MM.1S (cell line): ENCODE measurements at regions not wholly inside any gene's neighbourhood (a gene's known extent, or its start where the extent isn't known, plus 50 kb on each side); places are given as distances from the start of the nearest gene placed in this dataset.

Experiments used
- DNase-seq: peaks from one replicate; pipeline ENCODE4 v3.0.0-alpha.2; 2015
- H2AFZ ChIP-seq: fragments of 300-600 bp; sonication (generic); 2 replicates; pipeline ENCODE4 v1.6.0; 2016; ENCODE audit warnings: antibody characterized with exemption, low read length
- H3F3A ChIP-seq: fragments of 300-600 bp; sonication (generic); 2 replicates; pipeline ENCODE4 v1.6.1; 2016; ENCODE audit warnings: mild to moderate bottlenecking, antibody characterized with exemption, low read length, moderate library complexity, mixed read lengths; ENCODE audit not compliant: insufficient read depth
- H3K27ac ChIP-seq: fragments of 300-600 bp; sonication (generic); 2 replicates; pipeline ENCODE4 v1.5.1; 2016; ENCODE audit warnings: mild to moderate bottlenecking, low read length
- H3K27me3 ChIP-seq: fragments of 300-600 bp; sonication (generic); replicated peaks from 2 replicates; pipeline ENCODE4 v1.6.0; 2016; ENCODE audit warnings: low read length; ENCODE audit not compliant: insufficient read depth
- H3K36me3 ChIP-seq: fragments of 300-600 bp; sonication (generic); replicated peaks from 2 replicates; pipeline ENCODE4 v1.6.1; 2016; ENCODE audit warnings: mild to moderate bottlenecking, low read length, mixed read lengths; ENCODE audit not compliant: insufficient read depth
- H3K4me1 ChIP-seq: fragments of 300-600 bp; sonication (generic); 2 replicates; pipeline ENCODE4 v1.6.1; 2016; ENCODE audit warnings: low read length, mixed read lengths
- H3K4me2 ChIP-seq: fragments of 300-600 bp; sonication (generic); 2 replicates; pipeline ENCODE4 v1.6.0; 2016; ENCODE audit warnings: low read depth, low read length
- H3K4me3 ChIP-seq: fragments of 300-600 bp; sonication (generic); 2 replicates; pipeline ENCODE4 v1.5.1; 2016; ENCODE audit warnings: low read length, mixed read lengths
- H3K79me2 ChIP-seq: fragments of 300-600 bp; sonication (generic); 2 replicates; pipeline ENCODE4 v1.6.1; 2016; ENCODE audit warnings: mixed run types, low read length, mixed read lengths
- H3K9ac ChIP-seq: fragments of 300-600 bp; sonication (generic); 2 replicates; pipeline ENCODE4 v1.6.1; 2016; ENCODE audit warnings: low read length, mixed read lengths
- H3K9me2 ChIP-seq: fragments of 300-600 bp; sonication (generic); replicated peaks from 2 replicates; pipeline ENCODE4 v1.6.1; 2016; ENCODE audit warnings: mild to moderate bottlenecking, low read length, mixed read lengths; ENCODE audit not compliant: insufficient read depth
- H3K9me3 ChIP-seq: fragments of 300-600 bp; sonication (generic); replicated peaks from 2 replicates; pipeline ENCODE4 v1.6.1; 2016; ENCODE audit warnings: mild to moderate bottlenecking, low read length, mixed read lengths; ENCODE audit not compliant: insufficient read depth
- H4K20me1 ChIP-seq: fragments of 300-600 bp; sonication (generic); 2 replicates; pipeline ENCODE4 v1.6.1; 2016; ENCODE audit warnings: mild to moderate bottlenecking, low read length, moderate library complexity, mixed read lengths; ENCODE audit not compliant: insufficient read depth
- EZH2 ChIP-seq: fragments of 300-600 bp; sonication (generic); optimal IDR thresholded peaks from 2 replicates; pipeline ENCODE3; 2017; ENCODE audit warnings: low read depth, mild to moderate bottlenecking, antibody characterized with exemption, low read length, mixed read lengths
- EZH2phosphoT487 ChIP-seq: fragments of 300-600 bp; sonication (generic); IDR thresholded peaks from 2 replicates; pipeline ENCODE4 v1.6.1; 2018; ENCODE audit warnings: antibody characterized with exemption, low read length
- TF ChIP-seq, protein P1 (sequence below): fragments of 300-600 bp; sonication (generic); IDR thresholded peaks from 2 replicates; pipeline ENCODE4 v1.5.1; 2016; ENCODE audit warnings: antibody characterized with exemption, low read length, mixed read lengths

- Histone ChIP-seq H3K36me3 (no peaks in the 10 kb centered on the region), H3K4me3 (no peak overlapping the region), H3K27ac (no peak overlapping the region), H4K20me1 (no peaks in the 10 kb centered on the region), H3F3A (no peaks in the 10 kb centered on the region), H3K4me1 (no peaks in the 10 kb centered on the region), H2AFZ (no peak overlapping the region), H3K27me3 (no peaks in the 10 kb centered on the region), H3K9me2 (no peaks in the 10 kb centered on the region), H3K79me2 (no peaks in the 10 kb centered on the region), H3K9me3 (no peaks in the 10 kb centered on the region), H3K4me2 (no peak overlapping the region), H3K9ac (no peak overlapping the region)
- DNase-seq = no peak
- TF ChIP-seq EZH2 = no peak
- no peak for TF ChIP-seq EZH2phosphoT487
- TF ChIP-seq, protein P1, sequence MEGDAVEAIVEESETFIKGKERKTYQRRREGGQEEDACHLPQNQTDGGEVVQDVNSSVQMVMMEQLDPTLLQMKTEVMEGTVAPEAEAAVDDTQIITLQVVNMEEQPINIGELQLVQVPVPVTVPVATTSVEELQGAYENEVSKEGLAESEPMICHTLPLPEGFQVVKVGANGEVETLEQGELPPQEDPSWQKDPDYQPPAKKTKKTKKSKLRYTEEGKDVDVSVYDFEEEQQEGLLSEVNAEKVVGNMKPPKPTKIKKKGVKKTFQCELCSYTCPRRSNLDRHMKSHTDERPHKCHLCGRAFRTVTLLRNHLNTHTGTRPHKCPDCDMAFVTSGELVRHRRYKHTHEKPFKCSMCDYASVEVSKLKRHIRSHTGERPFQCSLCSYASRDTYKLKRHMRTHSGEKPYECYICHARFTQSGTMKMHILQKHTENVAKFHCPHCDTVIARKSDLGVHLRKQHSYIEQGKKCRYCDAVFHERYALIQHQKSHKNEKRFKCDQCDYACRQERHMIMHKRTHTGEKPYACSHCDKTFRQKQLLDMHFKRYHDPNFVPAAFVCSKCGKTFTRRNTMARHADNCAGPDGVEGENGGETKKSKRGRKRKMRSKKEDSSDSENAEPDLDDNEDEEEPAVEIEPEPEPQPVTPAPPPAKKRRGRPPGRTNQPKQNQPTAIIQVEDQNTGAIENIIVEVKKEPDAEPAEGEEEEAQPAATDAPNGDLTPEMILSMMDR = no peak
Measured at GRCh38 chr4:174154215-174154854, 129.1 kb downstream of the FBXO8 start.

DNA sequence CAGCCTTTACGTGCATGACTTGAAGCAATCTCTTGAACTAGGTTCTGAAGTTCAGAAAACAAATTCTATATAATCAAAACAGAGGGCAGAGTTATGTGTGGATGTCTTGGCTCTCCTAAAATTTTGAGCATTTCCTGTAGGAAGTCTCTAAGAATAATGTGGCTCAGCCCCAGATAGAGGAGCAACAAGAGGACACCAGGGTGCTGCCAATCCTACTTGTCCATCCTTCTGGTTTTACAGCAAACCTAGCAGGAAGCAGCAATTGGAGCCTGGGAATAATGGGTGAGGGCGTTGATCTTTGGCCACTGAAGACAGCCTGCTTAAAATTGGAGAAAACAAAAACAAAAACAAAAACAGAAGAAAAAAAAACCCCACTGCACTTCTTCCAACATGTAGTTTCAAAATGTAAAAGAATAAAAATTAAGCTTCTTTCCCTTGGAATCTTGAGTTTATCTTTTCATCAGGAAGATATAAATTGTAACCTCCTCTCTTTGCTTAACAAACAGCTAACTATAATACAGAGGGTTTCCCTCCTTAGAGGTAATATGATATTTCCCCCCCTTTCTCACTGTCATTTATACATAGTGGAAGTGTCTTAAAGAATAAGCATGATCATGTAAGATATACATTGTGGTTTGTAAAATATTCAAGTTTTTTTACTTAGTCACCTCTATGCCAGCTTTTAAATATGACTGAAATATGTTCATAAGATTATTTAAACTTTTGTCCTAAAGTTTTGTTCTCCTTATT, 130.6 kb downstream of the FBXO8 start:
- H3K27me3 ChIP-seq = no peaks in the 10 kb centered on the region
- H3K4me2 ChIP-seq = no peak overlapping the region
- H3K36me3 ChIP-seq = no peaks in the 10 kb centered on the region
- no peak overlapping the region for H3K27ac ChIP-seq
- no peak for DNase-seq
- H3K9me2 ChIP-seq = no peaks in the 10 kb centered on the region
- no peaks in the 10 kb centered on the region for H3K9me3 ChIP-seq
- H3K79me2 ChIP-seq = no peaks in the 10 kb centered on the region
- no peaks in the 10 kb centered on the region for H3F3A ChIP-seq
- no peak overlapping the region for H3K4me3 ChIP-seq
- no peak overlapping the region for H3K9ac ChIP-seq
- H4K20me1 ChIP-seq = no peaks in the 10 kb centered on the region
- no peak for TF ChIP-seq EZH2phosphoT487
- TF ChIP-seq, protein P1 = no peak
- no peak for TF ChIP-seq EZH2
- no peak overlapping the region for H2AFZ ChIP-seq
- H3K4me1 ChIP-seq = no peaks in the 10 kb centered on the region

DNA sequence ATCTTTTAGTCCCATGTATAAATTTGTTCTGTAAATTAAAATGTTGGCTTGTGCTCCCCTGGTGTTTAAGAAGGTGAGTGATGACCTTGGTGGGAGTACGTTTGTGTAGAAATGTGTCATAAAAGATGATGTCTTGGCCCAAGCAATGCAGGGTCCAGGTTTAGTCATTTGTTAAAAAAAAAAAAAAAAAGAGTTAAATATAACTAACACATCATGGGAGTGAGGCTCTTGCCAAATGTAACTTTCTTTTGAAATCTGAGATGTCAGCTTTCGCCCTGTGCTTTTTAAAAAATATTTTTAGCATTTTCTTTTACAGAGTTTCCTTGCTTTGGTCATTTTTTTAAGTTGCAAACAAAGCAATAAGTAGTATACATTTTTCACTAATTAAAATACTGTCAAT, 135.6 kb downstream of the FBXO8 start:
- Histone ChIP-seq H3K4me1 (no peaks in the 10 kb centered on the region), H3K27ac (no peak overlapping the region), H4K20me1 (no peaks in the 10 kb centered on the region), H3K9me2 (no peaks in the 10 kb centered on the region), H3K79me2 (no peaks in the 10 kb centered on the region), H3K4me2 (no peak overlapping the region), H2AFZ (no peak overlapping the region), H3F3A (no peaks in the 10 kb centered on the region), H3K36me3 (no peaks in the 10 kb centered on the region), H3K9me3 (no peaks in the 10 kb centered on the region), H3K9ac (no peak overlapping the region), H3K4me3 (no peak overlapping the region), H3K27me3 (no peaks in the 10 kb centered on the region)
- TF ChIP-seq EZH2 = no peak
- TF ChIP-seq, protein P1 = no peak
- TF ChIP-seq EZH2phosphoT487 = no peak
- no peak for DNase-seq
